Left kidney (tissue), 1 donor: ENCODE measurements at regions not wholly inside any gene's neighbourhood (a gene's known extent, or its start where the extent isn't known, plus 50 kb on each side); places are given as distances from the start of the nearest gene placed in this dataset.
"Not testable (repeated sequence)": the region's sequence is repeated elsewhere in the genome, so short reads cannot be mapped to it uniquely, and the experiment has no call there.

Experiments
- DNase-seq: peaks from one replicate; pipeline ENCODE4 v3.0.0-alpha.2; 2013

DNA sequence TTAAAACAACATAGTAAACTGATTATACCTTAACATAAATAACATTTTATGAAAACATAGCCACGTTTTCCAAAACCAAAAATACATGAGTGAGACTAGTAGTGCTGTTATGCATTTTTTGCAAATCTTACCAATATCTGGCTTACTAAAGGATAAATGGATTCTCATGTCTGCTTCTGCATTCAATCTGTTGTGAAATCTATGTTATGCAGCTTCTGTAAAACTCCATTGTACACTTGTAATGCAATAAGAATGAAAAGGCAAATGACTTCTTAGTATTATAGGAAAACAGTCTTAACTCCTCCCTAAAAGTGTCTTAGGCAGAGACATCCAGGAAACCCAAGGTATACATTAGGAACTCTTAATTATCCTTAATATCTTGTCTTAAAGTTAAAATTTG, 330.9 kb upstream of the THBS1 start:
- DNase-seq, result no peak

DNA sequence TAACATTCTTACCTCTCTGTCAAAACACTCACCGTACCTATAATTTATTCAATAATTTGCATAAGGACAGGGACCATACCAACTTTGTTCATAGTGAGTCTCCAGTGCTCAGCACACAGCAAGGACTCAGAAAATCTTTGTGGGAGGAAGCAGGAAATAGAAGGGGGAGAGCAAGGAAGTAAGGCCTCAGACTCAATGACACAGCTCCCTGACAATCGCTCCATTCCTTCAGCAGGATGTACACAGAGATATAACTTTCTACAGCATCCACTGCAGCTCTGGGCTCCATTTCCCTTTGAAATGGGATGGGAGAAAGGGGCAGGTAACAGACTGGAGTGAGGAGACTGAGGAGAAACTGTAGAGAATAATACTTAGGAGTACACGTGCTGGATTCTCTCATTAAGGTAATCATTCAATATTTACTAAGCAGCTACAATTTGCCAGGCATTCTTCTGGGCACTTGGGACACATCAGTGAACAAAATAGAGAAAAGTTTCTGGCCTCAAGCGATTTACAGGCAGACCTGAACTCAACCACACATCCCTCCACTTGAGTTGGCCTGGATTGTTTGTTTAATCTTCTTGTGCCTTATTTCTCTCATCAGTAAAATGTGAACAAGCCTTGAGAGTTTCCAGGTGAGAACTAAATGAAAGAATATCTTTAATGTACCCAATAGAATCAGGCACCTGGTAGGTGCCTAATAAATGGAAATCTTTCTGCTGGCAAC, 330.3 kb upstream of the THBS1 start:
- DNase-seq, result no peak

DNA sequence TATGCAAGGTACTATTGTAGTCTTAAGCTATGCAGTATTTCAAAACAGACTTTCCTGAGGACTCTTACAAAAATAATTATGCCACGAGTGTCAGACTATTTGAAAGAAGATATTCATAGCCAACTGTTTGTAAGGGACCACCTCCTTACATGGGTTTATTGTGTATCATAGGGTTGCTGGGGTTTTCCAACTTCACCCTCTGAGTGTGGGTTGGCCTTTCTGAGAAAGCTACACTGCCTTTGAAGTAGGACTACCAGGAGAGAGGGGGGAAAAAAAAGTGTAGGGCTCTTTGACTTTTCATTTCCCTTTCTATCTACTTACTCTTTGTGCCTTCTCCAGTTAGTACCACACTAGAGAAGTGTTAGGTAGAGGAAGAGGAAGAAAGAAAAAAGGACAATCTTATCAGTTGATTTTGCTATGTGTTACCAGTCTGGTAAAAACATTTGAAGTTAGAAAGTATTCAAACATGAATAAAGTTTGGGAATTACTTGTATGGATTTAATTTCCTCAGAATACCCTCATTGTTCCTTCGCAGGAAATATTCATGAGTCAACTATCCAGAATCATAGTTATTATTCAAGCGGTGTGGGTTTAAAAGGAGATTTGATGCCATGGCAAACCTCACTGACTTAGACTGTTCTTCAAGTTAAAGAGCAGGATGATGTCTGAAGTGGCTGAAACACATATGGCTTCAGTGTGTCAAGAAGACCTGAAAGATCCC, 329.3 kb upstream of the THBS1 start:
- no peak for DNase-seq

DNA sequence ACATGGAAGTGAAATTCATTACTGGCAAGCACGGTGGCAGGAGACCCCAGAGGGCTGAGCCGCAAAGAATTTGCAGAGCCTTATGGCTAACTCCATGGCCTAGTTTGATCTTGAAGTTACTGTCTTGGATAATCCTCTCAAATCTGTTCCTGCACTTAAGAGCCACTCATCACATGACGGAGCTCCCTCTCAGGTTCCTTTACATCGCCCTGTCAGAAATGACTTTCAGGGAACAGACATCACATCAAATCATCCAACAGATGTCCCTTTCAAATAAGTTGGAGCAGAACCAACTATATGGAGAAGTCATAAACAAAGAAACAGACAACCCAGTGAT, 328.8 kb upstream of the THBS1 start:
- DNase-seq, result no peak

DNA sequence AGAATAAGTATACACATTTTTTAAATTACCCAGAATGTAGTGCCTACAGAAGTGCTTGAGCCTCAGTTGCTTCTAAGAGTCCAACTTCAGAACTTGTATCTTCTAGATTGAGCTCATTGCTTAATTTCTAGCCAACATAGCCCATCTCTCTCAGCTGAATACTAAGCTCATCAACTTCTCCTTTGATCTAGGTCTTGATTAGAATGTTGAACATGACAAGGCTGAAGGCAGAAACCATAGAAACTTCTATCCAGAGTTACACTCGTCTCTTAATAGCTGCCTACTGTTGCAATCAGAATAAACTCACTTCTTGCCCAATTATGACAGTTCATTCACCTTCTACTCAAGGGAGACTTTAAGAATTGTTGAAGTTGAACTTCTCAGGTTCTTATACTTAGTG, 327.3 kb upstream of the THBS1 start:
- no peak for DNase-seq

DNA sequence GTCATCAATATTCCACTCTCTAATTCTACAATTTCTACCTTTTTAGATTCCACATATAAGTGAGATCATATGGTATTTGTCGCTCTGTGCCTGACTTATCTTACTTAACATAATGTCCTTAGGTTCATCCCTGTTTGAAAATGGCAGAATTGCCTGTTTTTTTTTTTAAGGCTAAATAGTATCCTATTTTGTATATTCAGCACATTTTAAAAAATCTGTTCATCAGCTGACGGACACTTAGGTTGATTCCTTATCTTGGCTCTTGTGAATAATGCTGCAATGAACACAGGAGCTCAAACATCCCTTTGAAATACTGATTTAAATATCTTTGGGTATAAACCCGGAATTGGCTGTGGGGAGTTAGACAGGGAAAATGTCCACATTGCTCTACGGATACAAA, 326.7 kb upstream of the THBS1 start:
- no peak for DNase-seq

DNA sequence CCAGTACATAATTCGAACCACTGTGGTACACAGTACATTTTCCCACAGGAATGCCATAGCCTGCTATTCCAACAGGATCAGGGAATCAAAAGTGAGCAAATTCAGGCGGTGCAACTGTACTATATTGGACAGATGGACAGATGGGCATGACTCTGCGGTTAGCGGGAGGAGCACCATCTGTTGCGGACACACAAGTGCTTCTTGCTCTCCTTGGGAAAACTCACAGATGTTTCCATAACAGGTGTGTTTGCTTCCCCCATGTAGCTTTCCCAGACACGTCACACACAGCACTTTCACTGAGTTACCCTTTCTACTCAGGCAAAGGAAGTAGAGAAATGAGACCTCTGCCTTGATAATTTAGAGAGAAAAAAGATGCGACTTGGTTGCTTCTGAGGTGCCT, 325.1 kb upstream of the THBS1 start:
- no peak for DNase-seq

DNA sequence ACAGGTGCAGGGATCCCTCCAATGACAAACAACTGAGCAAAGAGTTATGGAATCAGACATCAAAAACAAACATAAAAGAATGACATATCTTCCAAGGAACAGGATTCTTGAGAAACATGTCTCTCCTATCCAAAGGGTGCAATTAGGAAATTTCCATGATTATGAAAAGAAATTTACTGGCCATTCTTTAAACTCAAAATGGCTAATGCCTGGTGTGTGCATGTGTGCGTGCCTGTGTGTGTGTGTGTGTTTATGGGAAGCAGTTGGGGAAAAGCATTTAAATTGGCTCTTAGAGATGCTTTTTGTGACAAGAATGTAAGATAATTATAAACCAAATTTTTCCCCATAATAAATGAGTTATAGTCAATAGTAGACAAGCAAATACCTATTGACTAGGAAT, 320.5 kb upstream of the THBS1 start:
- no peak for DNase-seq

DNA sequence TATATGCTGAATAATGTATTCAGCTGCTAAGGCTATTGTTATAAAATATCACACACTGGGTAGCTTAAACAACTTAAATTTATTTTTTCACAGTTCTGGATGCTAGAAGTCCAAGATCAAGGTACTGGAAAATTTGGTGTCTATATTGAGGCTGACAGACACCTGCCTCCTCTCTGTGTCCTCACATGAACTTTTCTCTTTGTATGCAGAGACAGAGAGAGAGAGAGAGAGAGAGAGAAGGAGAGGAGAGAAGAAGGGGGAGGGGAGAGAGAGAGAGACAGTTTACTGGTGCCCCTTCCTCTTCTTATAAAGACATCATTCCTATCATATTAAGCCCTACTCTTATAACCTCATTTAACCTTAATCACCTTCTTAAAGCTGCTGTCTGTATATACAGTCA, 320.1 kb upstream of the THBS1 start:
- DNase-seq, result no peak

DNA sequence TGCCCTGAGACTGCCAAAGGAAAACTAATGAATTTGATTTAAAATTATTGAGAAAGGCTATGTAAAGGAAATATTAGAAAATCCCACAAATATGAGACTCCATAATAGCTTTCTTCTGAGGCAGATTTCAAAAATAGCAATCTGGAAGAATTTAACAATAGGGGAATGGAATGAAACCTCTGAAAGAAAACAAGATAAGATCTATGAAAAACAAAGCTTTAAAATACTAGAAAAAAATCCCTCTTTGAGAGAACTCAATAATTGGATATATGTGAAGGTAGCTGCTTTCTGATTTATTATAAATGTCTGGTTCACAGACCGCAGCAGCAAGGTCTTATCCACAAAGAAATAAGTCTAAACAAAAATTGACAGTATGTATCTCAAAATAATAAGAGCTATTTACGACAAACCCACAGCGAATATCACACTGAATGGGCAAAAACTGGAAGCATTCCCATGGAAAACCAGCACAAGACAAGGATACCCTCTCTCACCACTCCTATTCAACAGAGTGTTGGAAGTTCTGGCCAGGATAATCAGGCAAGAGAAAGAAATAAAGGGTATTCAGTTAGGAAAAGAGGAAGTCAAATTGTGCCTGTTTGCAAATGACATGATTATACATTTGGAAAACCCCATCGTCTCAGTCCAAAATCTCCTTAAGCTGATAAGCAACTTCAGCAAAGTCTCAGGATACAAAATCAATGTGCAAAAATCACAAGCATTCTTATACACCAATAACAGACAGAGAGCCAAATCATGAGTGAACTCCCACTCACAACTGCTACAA, 319.3 kb upstream of the THBS1 start:
- DNase-seq, result not testable (repeated sequence)

DNA sequence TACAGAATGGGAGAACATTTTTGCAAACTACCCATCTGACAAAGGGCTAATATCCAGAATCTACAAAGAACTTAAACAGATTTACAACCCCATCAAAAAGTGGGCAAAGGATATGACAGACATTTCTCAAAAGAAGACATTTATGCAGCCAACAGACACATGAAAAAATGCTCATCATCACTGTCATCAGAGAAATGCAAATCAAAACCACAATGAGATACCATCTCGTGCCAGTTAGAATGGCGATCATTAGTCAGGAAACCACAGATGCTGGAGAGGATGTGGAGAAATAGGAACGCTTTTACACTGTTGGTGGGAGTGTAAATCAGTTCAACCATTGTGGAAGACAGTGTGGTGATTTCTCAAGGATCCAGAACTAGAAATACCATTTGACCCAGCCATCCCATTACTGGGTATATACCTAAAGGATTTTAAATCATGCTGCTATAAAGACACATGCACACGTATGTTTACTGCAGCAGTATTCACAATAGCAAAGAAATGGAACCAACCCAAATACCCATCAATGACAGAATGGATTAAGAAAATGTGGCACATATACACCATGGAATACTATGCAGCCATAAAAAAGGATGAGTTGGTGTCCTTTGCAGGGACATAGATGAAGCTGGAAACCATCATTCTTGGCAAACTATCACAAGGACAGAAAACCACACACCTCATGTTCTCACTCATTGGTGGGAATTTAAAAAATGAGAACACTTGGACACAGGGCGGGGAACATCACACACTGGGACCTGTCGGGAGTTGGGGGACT, 317.7 kb upstream of the THBS1 start:
- not testable (repeated sequence) for DNase-seq

DNA sequence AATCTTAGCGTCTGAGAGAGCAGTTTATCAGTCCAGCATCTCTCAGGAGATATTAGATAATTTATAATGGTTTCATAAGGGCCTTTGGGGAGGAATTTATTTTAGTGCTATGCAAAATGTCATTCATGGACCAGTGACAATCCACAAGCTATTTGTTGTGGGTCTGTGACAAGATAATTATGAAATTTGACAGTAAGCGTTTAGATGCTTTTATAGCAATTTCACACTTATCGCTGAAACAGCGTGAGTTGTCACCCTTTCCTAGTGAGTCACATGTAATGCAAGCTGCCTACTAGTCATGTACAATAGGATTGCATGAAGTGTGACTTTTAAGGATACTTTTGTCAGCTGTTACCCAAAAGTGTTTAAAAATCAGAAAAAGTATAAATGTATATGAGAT, 315.6 kb upstream of the THBS1 start:
- DNase-seq, result no peak

DNA sequence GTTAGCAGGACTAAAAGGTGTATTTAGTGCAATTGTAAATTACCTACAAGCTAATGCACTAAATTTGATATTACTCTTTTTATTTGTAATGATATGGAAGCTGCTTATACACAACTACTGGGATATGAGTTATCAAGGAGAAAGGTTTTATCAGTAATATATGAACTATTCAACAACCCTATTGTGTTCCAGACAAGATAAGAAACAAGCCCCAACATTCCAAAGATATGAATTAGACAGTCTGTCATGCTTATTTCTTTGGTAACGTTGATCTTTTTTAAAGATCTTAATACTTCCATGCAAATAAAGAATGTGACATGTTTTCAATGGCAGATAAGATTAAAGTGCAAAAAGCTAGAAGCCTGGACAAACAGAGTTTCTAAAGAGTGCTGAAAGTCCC, 314.0 kb upstream of the THBS1 start:
- no peak for DNase-seq

DNA sequence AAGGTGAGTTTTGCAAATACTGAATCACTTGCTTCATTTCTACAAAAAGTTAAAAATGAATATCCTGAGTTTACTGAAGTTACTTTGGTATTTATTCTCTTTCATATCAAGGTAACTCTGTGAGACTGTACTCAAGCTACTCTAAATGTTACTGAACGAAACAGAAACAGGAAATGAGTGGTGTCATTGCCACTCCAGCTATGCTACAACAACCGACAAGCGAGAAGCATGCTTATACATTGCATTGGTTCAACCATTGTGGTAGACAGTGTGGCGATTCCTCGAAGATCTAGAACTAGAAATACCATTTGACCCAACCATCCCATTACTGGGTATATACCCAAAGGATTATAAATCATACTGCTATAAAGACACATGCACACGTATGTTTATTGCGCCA, 313.2 kb upstream of the THBS1 start:
- no peak for DNase-seq

DNA sequence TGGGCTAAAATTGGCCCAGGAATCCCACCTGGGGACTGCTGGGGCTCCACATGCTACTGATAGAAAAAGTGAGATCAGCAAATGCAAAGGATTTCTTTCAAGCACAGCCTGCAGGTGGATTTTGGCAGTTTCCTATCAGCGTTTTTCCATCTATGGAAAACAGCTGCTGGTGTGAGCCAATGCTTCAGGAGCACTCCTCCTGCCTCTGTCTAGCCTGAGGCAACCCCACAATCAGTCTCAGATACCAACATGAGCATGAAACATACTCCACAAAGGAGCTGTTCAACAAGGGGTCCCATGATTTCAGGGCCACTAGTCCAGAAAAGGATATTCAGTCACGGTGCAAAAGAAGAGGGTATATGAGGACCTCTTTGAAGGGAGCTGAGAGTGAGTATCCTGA, 311.5 kb upstream of the THBS1 start:
- no peak for DNase-seq

DNA sequence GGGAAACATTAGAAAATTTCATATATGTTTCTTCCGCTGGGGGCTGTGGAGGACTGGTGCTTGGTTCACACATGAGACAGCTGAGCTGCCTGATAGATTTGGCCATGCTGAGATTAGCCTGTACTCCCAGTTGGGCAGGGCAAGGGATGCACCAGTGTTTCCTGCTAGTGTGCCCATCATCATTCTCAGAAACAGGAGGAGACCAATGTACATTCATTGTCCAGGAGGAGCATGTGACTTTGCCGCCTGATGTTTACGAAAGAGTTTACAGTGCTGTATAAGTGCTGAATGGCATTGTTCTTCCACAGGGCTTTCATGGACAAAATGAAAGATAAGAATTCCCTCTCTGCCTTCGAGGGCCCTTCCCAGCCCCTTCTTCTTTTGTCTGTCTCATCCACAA, 311.1 kb upstream of the THBS1 start:
- DNase-seq, result no peak

DNA sequence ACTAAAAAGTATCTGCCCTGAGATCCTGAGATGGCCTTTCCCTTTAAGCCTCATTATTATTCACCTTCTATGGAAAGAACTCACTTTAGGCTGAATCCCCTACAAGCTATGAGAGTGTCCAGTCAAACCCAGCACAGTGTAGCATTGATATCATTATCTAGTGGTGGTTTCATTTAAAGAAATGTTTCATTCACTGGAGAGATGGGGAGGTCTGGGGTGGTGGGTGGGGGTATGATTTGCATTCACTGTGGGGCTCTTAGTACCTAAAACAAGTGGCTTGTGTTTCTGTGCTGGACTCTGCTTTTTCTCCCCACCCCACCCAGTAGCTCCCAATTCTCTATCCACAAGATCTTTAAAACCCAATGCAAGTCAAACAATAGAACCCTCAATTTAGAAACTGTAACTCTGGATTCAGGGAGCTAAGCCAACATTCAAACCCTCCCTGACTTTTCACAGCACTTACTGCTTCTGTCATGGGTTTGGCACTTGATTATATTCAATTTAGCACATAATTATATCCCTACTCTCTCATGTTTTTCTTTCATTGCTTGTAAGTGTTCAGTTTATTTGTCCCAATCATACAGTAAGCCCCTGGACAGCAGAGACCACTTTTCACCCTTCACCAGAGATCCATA, 310.5 kb upstream of the THBS1 start:
- no peak for DNase-seq

DNA sequence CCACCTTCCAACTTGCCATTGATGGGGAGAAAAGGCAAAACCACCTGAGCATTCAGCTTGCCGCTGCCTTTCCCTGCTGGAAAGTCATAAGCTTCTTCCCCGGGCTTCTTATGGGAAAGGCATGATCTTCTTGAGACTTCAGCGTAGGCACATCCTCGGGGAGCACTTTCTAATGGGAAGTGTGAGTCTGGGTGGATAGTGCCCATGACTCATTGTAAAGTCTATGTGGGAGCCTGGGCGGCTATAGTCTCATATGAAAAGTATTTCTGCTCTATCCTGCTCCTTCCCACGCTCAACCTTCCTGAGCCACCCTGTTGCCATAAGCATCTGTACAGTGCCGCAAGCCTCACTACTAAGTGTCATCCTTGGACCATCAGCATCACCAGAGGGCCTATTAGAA, 309.9 kb upstream of the THBS1 start:
- no peak for DNase-seq

DNA sequence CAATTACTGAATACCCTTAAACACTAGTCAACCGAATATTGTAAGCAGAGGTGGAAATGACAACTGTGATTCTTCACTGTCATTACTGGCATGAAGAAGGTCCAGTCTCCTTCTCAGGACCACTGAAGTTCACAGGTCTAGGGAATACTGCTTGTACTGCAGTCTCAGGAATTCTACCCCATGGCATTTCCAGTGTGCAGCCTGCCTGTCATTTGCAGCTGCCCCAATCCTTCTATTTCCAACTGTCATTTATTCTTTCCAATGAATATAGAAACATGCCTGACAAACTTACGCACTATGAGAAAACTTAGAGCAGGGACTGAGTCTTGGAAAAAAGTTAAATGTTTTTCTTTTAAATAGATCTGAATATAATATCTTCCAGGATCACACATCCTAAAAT, 308.0 kb upstream of the THBS1 start:
- no peak for DNase-seq

DNA sequence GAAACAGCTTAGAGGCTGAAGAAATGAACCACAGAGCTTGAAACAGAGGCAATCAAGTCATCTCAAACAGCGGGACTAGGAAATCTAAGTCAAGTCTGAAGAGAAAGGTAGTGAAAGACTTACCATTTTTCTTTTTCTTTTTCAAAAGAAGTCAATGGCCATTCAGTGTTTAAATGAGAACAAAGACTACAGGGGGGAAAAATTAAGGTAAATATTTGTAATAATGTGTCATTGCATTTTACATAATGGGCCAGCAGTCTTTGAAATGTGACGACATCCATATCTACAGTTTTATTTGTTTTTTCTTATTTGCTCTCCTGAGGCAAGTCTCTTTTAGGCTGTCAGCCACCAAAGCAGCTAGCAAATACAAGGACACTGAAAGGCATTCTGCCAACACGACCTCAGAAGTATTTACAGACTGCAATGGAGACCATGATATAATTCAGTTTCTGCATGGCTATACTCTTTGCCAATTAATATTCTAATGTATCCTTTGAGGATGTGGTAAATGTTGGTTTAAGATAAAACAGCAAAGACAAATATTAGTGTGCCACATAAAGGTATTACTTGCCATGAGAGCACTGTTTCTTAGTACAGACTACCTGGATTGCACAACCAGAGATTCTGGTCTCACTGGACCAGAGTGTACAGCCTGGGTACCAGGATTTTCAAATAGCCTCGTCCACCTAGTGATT, 307.0 kb upstream of the THBS1 start:
- DNase-seq, result no peak

DNA sequence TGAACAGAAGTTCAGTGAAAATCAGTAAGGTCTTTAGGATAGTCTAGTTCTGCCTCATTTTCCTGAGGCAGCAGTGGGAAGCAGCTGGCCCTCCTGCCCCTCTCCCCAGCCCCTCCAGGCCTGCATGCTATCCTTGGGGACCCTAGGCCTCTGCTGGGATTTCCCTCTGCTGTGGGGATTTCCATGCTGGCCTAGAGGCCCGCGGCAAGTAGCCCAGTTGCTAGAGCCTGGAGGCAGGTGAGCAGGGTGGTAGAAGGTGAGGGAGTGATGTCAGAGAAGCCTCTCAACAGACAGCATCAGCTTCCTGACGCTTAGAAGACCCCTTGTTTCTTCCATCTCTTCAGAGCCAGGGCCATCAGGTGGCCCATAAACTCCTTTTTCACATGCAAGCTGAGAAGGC, 305.8 kb upstream of the THBS1 start:
- no peak for DNase-seq

DNA sequence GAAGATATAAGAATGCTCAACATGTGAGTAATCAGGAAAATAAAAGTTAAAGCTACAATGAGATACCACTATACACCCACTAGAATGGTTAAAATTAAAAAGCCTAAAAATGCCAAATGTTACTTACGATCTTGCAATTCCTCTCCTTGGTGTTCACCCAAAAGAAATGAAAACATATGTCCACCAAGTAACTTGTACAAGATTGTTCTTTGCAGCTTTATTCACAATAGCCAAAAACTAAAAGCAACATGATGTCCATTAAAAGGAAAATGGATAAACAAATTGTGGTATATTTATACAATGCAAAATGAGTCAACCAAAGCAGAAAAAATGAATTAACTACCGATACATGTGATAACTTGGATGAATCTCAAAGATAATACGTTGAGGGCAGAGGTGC, 301.6 kb upstream of the THBS1 start:
- no peak for DNase-seq
